NCI-H82 treated with DMSO at 0.1 percent for 48 hours (cell line): ENCODE measurements at regions not wholly inside any gene's neighbourhood (a gene's known extent, or its start where the extent isn't known, plus 50 kb on each side); places are given as distances from the start of the nearest gene placed in this dataset.
A peak's percentile ranks its signal among the peaks of the same experiment; 100 is the strongest.

Experiments used
- DNase-seq: peaks from one replicate; lab custom pipeline; 2025; ENCODE audit not compliant: unreplicated experiment; lab: John Stamatoyannopoulos, UW

- DNase-seq: no peak
These were observed 83.5 kb upstream of the INSIG1 start for GRCh38 chr7:155213955-155214740.

- DNase-seq: peak; percentile 42
These were observed 81.9 kb upstream of the INSIG1 start for GRCh38 chr7:155215576-155216325.

DNA sequence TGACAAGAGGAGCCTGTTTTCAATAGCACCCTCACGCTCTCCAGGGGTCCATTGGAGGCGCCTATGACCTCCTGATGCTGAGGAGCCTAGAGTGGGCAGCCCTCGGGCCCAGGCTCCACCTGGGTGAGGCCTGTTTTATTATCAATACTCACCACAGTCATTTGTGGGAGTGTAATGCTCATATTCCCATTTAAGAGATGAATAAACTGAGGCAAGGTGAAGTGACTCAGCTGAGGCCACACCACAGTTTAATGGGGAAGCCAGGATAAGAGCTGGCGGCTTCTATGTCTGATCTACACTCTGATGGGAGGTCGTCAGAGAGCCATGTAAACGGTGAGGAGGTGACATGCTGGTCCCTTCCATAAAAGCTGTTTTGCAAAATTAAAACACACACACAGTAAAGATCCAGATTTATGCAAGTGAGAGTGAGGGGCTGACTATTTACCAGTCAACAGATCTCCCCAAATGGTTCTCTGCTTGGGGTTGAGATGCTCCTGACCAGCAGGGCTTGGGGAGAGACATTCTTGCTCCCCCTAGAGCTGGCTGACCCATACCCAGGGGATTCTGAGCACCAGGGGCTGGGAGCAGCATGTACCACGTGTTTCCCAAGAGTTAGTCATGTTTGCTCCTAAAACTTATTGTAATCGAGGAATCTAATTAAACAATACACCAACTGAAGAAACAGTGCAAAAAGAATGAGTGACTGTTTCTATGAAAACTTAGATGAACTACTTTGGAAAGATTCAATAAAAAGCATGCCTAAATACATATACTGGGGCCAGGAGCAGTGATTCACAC lies 81.0 kb upstream of the INSIG1 start:
- no peak for DNase-seq

DNA sequence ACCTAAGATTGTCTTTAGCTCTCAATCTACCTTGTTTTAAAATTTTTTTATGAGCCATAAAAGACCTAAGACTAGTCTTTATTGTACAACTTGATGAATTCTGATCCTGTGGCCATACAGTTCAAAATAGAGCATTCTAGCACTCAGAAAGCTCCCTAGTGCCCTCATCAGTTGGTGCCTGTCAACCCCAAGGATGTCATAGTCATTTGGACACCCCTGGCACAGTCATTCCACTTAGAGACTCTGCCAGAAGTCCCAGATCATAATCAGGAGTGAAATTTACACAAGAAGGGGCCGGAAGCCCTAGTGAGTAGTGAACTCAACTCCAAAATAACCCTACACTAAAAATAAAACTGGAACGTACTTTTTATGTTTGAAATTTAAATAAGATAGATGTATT lies 80.0 kb upstream of the INSIG1 start:
- no peak for DNase-seq

DNA sequence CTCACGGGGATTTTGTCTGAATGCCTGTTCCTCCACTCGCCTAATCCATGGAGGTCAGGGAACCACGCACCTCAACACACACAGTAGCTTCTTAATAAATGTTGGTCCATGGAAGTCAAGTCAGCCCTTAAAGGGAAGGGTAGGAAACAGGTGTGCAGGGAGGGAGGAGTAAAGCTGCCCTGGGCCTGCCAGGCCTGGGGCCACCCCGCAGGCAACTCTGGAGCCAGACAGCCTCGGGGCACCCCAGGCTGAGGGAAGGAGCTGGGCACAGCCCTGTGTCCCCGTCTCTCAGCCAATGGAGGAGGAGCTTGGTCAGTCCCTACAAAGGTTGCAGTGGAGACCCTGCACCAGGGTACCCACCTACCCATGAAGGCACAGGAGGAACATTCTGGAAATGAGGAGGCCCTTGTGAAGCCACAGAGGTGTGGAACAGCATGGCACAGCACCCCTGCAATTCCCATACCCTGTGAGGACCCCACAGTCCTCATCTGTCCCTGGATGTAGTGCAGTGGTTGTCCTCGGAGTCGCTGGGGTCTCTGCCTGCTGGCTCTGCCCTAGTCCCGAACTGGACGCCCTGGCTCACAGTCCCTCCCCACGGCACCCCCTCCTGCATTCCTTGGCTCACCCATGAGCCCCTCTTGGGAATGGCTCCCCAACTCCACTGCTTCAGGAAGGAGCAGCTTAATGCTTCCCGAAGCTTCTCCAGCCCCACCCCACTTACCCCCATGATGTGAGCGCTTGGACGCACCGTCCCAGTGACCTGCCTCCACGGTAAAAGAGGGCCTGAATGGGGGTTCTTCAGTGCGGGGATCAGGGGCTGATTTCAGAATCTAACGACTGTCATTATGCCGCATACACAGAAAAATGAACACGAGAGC lies 79.2 kb upstream of the INSIG1 start:
- DNase-seq: no peak

DNA sequence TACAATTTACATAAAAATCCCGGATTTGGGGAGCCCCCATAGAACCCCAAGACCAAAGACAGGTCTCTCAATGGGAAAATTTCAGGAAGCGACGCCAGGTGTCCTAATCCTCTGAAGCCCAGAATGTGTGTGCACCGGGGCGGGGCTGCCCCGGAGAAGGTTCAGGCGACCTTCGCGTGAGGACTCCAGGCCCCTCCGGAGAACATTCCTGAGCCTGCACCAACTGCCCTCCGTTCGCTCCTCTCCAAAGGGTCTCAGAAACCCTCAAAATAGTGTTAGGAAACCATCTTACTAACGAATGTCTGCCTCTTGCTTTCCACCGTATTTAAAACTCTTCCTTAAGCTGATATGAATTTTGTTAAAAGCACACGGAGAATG lies 78.5 kb upstream of the INSIG1 start:
- no peak for DNase-seq

- DNase-seq: no peak
These were observed 77.5 kb upstream of the INSIG1 start for GRCh38 chr7:155219947-155220769.

DNA sequence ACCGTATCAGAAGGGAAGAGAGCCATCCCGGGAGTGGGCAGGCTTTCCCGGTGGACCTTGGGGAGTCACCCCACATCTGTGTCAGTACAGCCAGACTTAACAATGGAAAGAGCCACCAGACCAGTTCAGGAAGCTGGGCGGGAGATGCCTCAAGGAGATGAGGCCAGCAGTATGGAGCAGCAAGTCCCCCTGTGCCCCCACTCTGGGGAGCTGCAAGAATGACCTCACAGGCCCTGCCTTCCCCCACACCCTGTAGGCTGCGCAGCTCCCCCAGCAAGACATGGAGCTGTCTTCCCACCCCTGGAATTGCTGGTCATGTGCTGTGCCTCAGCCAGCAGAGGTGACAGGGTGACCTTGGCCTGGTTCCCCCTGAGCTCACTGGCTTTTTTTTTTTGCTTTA lies 76.8 kb upstream of the INSIG1 start:
- no peak for DNase-seq

DNA sequence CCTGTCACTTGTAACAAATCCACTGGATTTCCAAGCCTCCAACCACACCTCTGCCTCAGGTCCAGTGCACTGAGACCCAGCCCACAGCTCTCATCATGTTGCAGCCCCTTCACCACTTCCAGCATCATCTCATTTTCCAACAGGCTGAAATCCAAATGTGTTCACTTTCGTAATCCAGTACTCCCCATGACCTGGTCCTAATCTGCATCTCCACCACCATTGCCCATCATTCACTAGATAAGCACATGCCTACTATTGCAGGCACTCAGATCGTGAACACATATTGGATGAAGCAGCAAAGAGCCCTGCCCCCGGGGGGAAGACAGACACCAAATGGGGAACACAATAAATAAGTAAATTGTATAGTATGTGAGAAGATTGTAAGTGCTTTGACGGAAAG lies 76.1 kb upstream of the INSIG1 start:
- no peak for DNase-seq

GRCh38 chr7:155222061-155222460 lies 75.6 kb upstream of the INSIG1 start:
- no peak for DNase-seq

- no peak for DNase-seq
These were observed 75.1 kb upstream of the INSIG1 start for GRCh38 chr7:155222573-155222972.

DNA sequence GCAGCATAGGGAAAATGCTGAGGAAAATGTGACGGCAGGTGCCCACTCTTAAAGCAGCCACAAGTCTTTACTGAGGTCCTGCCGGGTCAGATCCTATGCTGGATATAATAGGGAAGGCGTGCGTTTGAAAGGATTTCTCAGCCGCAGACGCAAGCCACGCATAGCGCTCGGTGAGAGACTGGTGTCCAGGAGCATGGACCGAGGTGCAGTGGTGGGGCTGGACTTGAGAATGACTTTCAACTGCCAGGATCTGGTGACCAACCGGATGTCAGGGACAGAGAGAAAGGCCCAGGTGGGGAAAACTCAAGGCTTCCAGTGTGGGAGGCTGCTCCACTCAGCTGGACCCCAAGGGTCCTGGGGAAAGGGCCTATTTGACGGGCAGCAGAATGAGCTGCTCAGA lies 74.7 kb upstream of the INSIG1 start:
- DNase-seq: no peak

DNA sequence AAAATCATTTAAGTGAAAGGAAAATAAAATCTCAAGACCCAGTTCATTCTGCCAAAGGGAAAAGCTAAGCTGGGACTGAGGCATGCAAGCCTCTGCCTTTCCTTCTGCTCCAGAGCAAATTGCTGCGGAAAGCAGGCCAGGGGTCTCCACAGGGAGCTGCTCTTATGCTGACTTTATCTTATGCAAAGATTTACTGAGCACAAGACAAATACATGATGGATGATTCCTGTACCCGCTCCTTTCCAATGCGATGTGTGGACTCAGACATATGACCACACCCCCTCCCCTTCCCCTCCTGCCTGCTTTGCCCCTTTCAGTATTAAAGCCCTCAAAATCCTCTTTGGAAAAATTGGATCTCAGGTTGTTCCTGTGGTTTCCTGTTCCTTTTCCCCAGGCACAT lies 74.2 kb upstream of the INSIG1 start:
- DNase-seq: peak; percentile 57

DNA sequence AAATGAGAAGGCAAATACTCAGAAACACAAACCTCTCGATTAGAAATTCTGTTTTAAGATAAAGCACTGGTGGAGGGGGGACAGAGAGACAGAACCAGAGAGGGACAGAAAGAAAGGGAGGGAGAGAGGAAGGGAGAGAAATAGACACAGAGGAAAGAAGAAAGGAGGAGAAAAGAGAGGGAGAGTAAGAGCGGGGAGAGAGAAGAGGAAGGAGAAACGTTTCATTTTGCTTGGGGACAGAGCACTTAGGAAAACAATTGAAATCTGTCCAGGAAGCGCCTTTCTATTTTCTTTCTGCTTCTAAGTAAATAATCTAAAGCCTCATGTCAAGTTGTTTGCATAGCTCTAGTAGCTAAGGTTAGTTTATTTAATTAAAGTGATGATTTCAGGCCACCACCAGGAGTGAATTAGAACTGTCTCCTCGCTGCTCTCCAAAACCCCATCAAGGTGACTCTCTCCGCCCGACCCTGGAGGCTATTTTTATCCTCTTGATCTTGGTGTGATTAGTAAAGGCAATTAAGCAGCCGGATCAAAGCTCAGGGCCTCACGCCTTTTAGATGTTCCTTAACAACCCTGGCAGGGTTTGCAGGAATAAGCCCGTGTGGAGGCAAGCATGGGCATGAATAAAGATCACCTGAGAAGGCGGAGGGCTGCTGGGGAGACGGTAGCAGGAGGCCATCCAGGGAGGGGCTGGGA lies 73.4 kb upstream of the INSIG1 start:
- DNase-seq: peak; percentile 55

DNA sequence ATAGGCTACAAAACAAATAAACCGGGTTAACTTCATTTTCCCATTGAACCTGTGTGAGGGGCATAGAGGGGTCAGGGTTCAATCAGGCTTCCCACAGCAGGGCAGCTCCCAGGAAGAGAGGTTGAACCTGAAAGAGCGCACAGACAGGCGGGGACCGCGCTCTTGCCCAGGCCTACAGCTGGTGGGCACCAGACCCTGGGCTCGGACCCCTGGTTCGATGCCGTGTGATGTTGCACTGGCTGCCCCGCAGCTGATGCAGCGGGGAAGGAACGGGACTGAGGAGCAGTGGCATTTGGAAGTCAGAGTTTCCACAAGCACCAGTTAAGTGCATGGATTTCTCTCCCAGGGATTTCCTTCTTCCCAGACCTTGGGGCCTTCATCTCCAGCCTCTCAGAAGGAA lies 72.6 kb upstream of the INSIG1 start:
- DNase-seq: no peak

DNA sequence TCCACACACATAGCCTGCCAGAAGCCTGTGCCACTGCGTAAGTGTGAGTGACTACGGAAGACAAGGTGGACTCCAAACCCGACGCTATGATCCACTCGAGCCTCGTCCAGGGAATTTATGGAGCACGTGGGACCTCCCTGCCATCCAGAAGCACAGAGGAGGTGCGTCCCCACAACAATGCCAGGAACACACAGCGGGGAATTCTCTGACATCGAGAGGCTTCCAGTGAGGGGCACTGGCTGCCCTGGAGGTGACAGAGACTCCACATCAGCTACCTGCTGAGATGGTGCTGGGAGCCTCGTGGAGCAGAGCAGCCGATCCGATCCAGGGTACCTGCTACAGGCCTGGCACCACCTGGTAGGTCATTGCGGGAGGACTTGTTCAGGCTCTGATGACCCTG lies 72.2 kb upstream of the INSIG1 start:
- DNase-seq: no peak

DNA sequence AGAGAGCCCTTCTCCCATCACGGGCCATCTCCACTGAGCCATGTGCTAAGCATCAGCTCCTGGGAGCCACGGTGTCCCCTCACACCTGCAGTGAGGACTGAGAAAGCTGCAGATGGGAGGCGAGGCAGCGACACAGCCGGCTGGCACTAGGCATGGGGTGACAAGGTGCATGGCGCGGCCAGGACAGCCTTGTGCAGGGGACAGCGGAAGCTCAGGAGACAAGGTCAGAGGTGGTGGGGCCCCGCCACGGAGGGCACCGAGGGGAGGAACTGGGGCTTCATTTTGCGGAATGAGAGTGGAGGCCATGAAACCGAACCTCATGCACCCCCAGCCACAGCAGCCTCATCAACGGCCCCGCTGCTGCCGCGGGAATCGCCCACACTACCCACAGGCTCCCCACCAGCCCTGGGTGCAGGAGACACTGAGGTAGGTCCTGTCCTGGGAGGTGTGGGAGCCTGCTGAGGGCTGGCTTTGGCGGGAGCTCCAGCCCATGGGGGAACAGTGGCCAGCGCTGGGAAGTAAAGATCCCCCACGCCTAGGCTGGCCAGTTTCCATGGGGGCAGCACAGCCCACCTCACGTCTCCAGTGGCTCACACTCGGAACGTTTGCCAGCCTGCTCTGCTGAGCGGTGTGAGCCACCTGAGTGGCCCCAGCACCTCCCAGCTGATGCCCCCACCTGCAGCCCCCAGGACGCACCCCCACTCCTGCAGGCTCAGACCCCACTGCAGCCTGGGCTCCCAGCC lies 71.2 kb upstream of the INSIG1 start:
- DNase-seq: no peak

GRCh38 chr7:155227004-155227787 lies 70.5 kb upstream of the INSIG1 start:
- DNase-seq: no peak
